T-helper 9 cell (primary cell): ENCODE measurements at regions not wholly inside any gene's neighbourhood (a gene's known extent, or its start where the extent isn't known, plus 50 kb on each side); places are given as distances from the start of the nearest gene placed in this dataset.

Experiments
- DNase-seq: peaks from one replicate; pipeline ENCODE4 v3.0.0-alpha.2; 2020

- DNase-seq, result no peak
Measured at GRCh38 chr2:62364791-62365528, 141.0 kb downstream of the TMEM17 start.

GRCh38 chr2:62363166-62363565 is 142.8 kb downstream of the TMEM17 start:
- DNase-seq, result no peak

GRCh38 chr2:62362561-62362960 is 143.4 kb downstream of the TMEM17 start:
- no peak for DNase-seq

GRCh38 chr2:62361964-62362363 is 144.0 kb downstream of the TMEM17 start:
- no peak for DNase-seq

- no peak for DNase-seq
Measured at GRCh38 chr2:62354771-62355561, 151.0 kb downstream of the TMEM17 start.

- DNase-seq, result no peak
Measured at GRCh38 chr2:62352031-62352430, 154.0 kb downstream of the TMEM17 start.

- DNase-seq, result no peak
Measured at GRCh38 chr2:62349788-62350187, 153.9 kb downstream of the B3GNT2 start.

- no peak for DNase-seq
Measured at GRCh38 chr2:62348700-62349099, 152.8 kb downstream of the B3GNT2 start.

GRCh38 chr2:62347563-62348270 is 151.8 kb downstream of the B3GNT2 start:
- DNase-seq, result no peak

- no peak for DNase-seq
Measured at GRCh38 chr2:62344472-62344871, 148.6 kb downstream of the B3GNT2 start.

- DNase-seq, result no peak
Measured at GRCh38 chr2:62343636-62344337, 147.9 kb downstream of the B3GNT2 start.

- DNase-seq, result no peak
Measured at GRCh38 chr2:62343206-62343605, 147.3 kb downstream of the B3GNT2 start.

- DNase-seq, result no peak
Measured at GRCh38 chr2:62340994-62341484, 145.1 kb downstream of the B3GNT2 start.

GRCh38 chr2:62339837-62340236 is 143.9 kb downstream of the B3GNT2 start:
- no peak for DNase-seq

GRCh38 chr2:62339413-62339812 is 143.5 kb downstream of the B3GNT2 start:
- DNase-seq, result no peak

- no peak for DNase-seq
Measured at GRCh38 chr2:62338111-62338510, 142.2 kb downstream of the B3GNT2 start.

GRCh38 chr2:62337403-62337802 is 141.5 kb downstream of the B3GNT2 start:
- no peak for DNase-seq

GRCh38 chr2:62335612-62336011 is 139.7 kb downstream of the B3GNT2 start:
- DNase-seq, result no peak

GRCh38 chr2:62334440-62335058 is 138.6 kb downstream of the B3GNT2 start:
- DNase-seq, result no peak

- no peak for DNase-seq
Measured at GRCh38 chr2:62334009-62334408, 138.1 kb downstream of the B3GNT2 start.

- DNase-seq, result no peak
Measured at GRCh38 chr2:62330959-62331358, 135.0 kb downstream of the B3GNT2 start.

- no peak for DNase-seq
Measured at GRCh38 chr2:62329797-62330196, 133.9 kb downstream of the B3GNT2 start.
